ENCODE measurements at regions not wholly inside any gene's neighbourhood (a gene's known extent, or its start where the extent isn't known, plus 50 kb on each side); places are given as distances from the start of the nearest gene placed in this dataset.

DNA sequence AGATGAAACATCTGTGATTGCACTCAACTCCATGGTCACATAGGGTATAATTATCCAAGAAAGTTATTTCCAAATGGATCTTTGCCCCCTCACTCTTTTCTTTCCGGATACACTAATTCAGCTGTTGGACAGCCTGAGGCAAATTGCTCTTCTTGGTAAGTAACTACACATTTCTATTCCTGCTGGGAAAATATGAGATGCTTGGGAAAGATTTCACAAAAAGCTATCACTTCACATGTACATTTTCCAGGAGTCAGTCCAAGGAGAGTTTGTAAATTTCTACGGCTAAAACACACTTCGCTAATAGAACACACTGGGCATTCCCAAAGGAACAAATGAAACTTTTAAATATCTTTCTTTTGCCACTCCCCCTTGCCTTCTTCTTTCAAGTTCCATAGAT lies 123.0 kb upstream of the GRIA1 start:
- dilution Hi-C loops (cut with MboI; ENCODE audit: extremely low pct_ligation_motif_present, low sequenced_read_pairs), result no loop called here
- FAIRE-seq (no peak), DNase-seq (ENCODE audit: low read depth, low spot score) (no peak)
- Histone ChIP-seq H3K27me3 (ENCODE audit: control insufficient read depth, extremely low read depth, insufficient read depth, low read length) (no peaks in the 10 kb centered on the region), H3K4me1 (ENCODE audit: control insufficient read depth, extremely low read depth, insufficient read depth, low read length) (no peaks in the 10 kb centered on the region), H3K9me1 (ENCODE audit: control insufficient read depth, extremely low read depth, insufficient read depth, low read length) (no peaks in the 10 kb centered on the region), H3K9me3 (ENCODE audit: control insufficient read depth, low read depth, low read length) (no peaks in the 10 kb centered on the region), H3K27ac (ENCODE audit: control insufficient read depth, insufficient read depth, low read length) (no peak overlapping the region), H3K79me2 (ENCODE audit: control insufficient read depth, insufficient read depth, low read length) (no peaks in the 10 kb centered on the region), H3K4me3 (ENCODE audit: control insufficient read depth in 2 of 3, extremely low read depth in 1 of 3, insufficient read depth in 2 of 3, low read depth in 1 of 3, low read length in 3 of 3) (no peak overlapping the region), H3K36me3 (ENCODE audit: control insufficient read depth in 2 of 2, extremely low read depth in 1 of 2, insufficient read depth in 2 of 2, low read length in 2 of 2) (no peaks in the 10 kb centered on the region), H4K20me1 (ENCODE audit: control insufficient read depth, extremely low read depth, insufficient read depth, low read length) (no peaks in the 10 kb centered on the region), H3K4me2 (ENCODE audit: control insufficient read depth, extremely low read depth, insufficient read depth, low read depth, low read length) (no peak overlapping the region), H2AFZ (ENCODE audit: control insufficient read depth, low read length) (no peak overlapping the region), H3K9ac (ENCODE audit: control insufficient read depth, extremely low read depth, insufficient read depth, low read length) (no peak overlapping the region)
- TF ChIP-seq EZH2 (IDR thresholded peaks at IDR 0.05; ENCODE audit: low read length) (no peak), CTCF (optimal IDR thresholded peaks at IDR 0.05 in 1 of 3, IDR thresholded peaks at IDR 0.05 in 1 of 3, conservative IDR thresholded peaks at IDR 0.05 in 1 of 3; ENCODE audit: extremely low read depth in 1 of 3, insufficient read depth in 2 of 3, low read length in 3 of 3) (no peak)

GRCh38 chr5:153372425-153373129 lies 117.9 kb upstream of the GRIA1 start:
- Histone ChIP-seq H4K20me1 (ENCODE audit: control insufficient read depth, extremely low read depth, insufficient read depth, low read length) (no peaks in the 10 kb centered on the region), H3K79me2 (ENCODE audit: control insufficient read depth, insufficient read depth, low read length) (no peaks in the 10 kb centered on the region), H3K9ac (ENCODE audit: control insufficient read depth, extremely low read depth, insufficient read depth, low read length) (no peak overlapping the region), H3K4me3 (ENCODE audit: control insufficient read depth in 2 of 3, extremely low read depth in 1 of 3, insufficient read depth in 2 of 3, low read depth in 1 of 3, low read length in 3 of 3) (no peak overlapping the region), H3K27me3 (ENCODE audit: control insufficient read depth, extremely low read depth, insufficient read depth, low read length) (no peaks in the 10 kb centered on the region), H2AFZ (ENCODE audit: control insufficient read depth, low read length) (no peak overlapping the region), H3K36me3 (ENCODE audit: control insufficient read depth in 2 of 2, extremely low read depth in 1 of 2, insufficient read depth in 2 of 2, low read length in 2 of 2) (no peaks in the 10 kb centered on the region), H3K4me2 (ENCODE audit: control insufficient read depth, extremely low read depth, insufficient read depth, low read depth, low read length) (peak overlapping the region; percentile 22), H3K9me1 (ENCODE audit: control insufficient read depth, extremely low read depth, insufficient read depth, low read length) (no peaks in the 10 kb centered on the region), H3K4me1 (ENCODE audit: control insufficient read depth, extremely low read depth, insufficient read depth, low read length) (no peaks in the 10 kb centered on the region), H3K27ac (ENCODE audit: control insufficient read depth, insufficient read depth, low read length) (no peak overlapping the region), H3K9me3 (ENCODE audit: control insufficient read depth, low read depth, low read length) (no peaks in the 10 kb centered on the region)
- TF ChIP-seq EZH2 (IDR thresholded peaks at IDR 0.05; ENCODE audit: low read length) (no peak), CTCF (optimal IDR thresholded peaks at IDR 0.05 in 1 of 3, IDR thresholded peaks at IDR 0.05 in 1 of 3, conservative IDR thresholded peaks at IDR 0.05 in 1 of 3; ENCODE audit: extremely low read depth in 1 of 3, insufficient read depth in 2 of 3, low read length in 3 of 3) (no peak)
- DNase-seq (ENCODE audit: low read depth, low spot score), result no peak
- FAIRE-seq, result no peak
- dilution Hi-C loops (cut with MboI; ENCODE audit: extremely low pct_ligation_motif_present, low sequenced_read_pairs), result no loop called here
